Posterior vena cava (tissue), 2 donors: ENCODE measurements at regions not wholly inside any gene's neighbourhood (a gene's known extent, or its start where the extent isn't known, plus 50 kb on each side); places are given as distances from the start of the nearest gene placed in this dataset.
"Not testable (repeated sequence)": the region's sequence is repeated elsewhere in the genome, so short reads cannot be mapped to it uniquely, and the experiment has no call there.

ENCODE experiments used
- DNase-seq: peaks from one replicate; pipeline ENCODE4 v3.0.0-alpha.2; 2020; ENCODE audit warnings: low spot score
- intact Hi-C, 2 donors: fragments of 100-400 bp; cut with DNase I; formaldehyde crosslinking; loops; one replicate each; pipeline versions ENCODE4 v1.14.1 to v1.14.2; 2022 to 2023
- donor health status: DM: yes; HTN: yes; CAD: no.
- donor health status: DM: yes; HTN: yes; CAD: no.

DNA sequence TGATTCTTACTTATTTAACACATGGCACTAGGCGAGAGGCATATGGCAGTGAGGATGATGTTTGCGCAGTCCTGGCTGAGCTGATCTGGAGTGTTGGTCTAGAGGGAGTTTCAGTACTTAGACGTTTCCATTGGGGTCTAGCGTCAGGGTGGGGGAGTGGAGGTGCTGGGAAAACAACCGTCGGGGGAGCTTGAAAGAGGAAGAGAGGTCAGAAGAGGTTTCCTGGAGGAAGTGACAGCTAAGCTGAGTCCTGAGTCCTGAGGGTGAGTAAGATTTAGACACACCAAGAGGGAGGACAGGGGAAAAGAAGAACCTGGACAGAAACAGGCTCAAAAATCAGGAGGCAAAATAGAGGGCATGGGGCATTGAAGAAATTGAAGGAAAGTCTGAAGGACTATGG, 81.4 kb downstream of the ALOX5AP start:
- DNase-seq, result no peak

DNA sequence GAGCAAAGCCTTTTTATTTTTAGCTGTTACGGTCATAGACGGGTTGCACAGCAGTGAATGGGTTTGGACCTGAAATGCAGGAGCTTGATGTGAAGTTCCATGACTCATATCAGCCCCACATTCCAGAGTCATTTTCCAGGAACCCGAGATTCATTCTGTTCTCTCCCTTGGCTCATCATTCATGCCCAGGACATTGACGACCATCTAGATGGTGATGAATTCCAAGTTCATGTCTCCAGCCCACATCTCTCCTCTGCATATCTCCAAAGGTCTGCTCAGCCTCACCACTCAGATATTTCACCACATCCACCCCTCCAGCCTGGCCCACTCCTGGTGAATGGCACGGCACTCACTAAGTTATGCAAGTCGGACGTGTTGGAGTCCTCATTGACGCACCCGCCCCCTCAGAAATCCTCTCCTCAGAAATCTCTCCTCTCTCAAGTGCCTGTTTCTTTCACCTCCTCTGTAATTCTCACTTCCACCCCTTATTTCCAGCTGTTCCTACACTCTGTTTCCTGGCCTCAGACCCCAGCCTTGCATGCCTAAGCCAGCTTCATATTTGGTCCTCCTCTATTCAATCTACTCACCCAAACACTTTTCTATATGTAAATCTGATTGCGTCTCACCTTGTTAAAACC, 83.1 kb downstream of the ALOX5AP start:
- intact Hi-C loops, result loop anchor here in 1 of 2 donors (10.0 kb wide), 1 partner anchor 46 kb away; no protein-coding TSS in a partner anchor
- peak; percentile 91 for DNase-seq

More for the DNA sequence above, 81.4 kb downstream of the ALOX5AP start:
- intact Hi-C loops, result loop anchor here in 1 of 2 donors (10.0 kb wide), 1 partner anchor 48 kb away; no protein-coding TSS in a partner anchor

DNA sequence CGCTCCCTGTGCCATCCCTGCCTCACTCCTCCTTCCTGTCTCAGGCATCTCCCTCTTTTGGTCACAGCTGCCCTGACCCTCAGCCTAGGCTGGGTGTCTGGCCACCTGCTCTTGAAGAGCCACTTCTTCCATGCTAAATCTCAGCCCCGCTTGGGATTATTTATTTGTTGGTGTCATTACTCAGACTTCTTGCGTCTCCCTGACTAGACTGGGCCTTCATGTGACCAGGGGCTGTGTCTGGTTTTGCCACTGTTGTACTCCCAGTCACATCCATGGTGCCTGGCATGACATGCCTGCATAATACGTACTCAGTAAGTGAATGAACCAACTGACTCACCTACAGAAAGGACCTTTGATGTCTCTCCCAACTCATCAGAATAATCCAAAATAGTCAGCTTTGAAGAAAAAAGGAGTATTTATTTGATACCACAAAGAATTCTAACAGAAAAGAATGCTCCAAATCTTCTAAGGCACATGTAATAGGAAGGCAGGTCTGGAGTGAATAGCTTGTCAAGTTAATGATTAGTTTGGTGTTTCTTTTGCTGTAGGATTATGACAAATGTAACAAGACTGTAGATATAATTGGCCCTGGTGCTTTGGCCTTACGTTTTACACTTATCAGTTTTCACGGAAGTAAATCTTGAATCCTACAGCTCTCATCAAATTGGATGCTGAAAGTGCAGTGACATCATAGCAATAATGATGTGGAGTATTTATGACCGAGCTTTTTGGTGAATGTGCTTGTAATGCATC, 84.0 kb downstream of the ALOX5AP start:
- intact Hi-C loops, result loop anchor here in 1 of 2 donors (10.0 kb wide), 1 partner anchor 45 kb away; no protein-coding TSS in a partner anchor
- no peak for DNase-seq

DNA sequence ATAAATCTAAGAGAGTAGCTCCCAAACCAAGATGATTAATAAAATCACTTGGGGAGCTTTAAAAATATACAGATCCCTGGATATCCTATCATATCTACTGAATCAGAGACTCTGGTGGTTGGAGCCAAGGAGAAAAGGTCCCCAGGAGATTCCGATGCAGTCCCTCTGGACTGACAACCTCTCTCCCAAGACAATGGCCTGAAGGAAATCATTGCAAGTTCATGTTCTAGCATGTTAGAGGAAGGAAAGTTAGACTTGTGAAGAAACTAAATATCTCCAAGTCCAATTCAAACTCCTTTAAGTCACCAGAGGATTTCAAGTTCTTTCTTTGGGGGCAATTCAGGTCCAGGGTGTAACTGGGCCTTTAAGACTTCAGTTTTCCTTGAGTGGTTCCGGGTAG, 84.7 kb upstream of the MEDAG start:
- intact Hi-C loops, result no loop called here
- no peak for DNase-seq

DNA sequence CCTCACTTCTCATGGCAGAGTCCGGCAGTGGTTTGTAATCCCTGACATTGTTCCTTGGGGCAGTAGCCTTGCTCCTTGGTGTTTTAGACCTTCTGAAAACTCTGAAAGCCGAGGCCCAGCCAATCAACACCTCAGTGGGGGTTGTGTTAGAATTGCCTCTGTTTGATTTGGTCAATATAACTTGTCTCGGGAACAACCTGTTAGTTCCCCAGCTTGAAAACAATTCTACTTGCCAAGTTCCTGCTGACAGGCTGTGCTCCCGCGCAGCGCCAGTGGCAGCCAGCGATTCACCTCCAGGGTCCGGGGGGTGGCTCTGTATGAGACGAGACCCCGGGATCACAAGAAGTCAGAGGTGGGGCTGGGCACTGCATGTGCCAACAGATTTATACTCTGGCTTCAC, 81.4 kb upstream of the MEDAG start:
- intact Hi-C loops, result no loop called here
- no peak for DNase-seq

DNA sequence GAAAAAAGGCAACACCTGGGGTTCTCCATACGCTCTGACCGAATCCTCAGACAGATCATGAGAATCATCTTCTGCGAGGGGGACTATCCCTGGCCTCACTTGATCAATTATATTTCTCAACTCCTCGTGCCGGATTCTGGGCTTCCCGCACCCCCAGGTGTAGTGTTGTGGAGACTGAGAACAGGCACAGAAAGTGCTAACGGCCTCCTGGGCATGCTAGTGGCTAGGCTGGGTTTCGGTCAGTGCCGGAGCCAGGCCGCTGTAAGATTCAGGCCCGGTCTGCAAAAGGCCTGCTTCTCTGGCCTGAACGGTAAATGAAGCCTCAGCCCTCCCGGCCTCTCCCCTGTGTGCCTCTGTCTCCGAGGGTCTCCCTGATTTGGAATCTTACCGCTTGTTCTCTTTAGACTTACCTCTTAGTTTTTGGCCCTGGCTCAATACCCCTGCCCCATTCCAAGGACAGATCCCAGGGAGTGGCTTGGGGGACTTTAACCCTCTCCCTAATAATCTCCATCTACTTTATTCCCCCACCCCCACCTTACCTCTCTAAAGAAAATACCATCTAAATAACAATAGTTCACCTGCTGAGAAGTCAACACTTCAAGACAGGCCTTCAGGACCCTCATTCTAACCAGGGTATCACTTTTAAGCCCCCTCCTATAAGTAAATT, 79.0 kb upstream of the MEDAG start:
- DNase-seq, result no peak
- intact Hi-C loops, result no loop called here

DNA sequence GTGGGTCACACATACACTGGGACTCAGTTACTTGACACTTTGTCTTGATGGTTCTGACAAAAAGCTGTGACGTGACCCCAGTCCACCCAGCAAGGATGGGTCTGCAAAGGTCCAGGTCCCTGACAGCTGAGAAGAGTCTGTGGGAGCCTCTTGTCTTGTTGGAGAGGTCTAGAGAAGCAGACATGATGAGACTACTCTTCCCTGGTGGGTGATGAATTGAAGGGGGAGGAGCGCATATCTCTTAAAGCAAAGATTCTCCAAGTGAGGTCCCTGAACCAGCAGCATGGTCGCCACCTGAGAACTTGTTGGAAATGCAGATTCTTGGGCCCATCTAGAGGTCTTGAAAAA, 78.5 kb upstream of the MEDAG start:
- DNase-seq, result no peak
- intact Hi-C loops, result no loop called here

DNA sequence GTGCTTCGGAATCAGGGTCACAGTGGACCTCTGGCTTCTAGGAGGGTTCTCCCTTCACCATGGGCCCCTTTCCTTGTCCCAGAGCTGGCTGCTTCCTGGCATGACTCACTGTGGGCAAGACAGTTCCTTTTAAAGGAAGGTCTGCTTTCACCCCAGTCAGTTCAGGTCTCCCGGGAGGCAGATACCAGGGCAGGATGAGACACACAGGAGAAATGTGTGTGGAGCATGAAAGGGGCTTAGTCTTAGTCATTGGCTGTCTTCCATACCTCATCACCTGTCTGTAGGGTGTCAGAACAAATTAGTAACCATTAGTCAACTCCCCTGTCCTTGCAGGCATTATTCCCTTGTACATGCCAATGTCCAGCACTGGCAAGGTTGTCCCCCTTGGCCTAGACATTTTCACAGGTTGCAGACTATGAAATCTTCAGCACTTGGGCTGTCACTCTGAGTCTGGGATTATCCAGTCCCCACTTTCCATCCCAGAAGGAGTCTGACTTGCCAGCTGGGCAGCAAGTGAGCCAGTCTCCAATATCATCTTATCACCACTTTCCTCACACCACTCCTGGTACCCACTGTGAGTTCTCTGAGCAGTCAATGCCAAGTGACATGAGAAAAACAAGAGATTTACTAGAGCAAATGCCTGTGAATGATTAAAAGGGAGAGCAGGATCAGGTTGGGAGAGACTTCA, 76.8 kb upstream of the MEDAG start:
- intact Hi-C loops, result no loop called here

DNA sequence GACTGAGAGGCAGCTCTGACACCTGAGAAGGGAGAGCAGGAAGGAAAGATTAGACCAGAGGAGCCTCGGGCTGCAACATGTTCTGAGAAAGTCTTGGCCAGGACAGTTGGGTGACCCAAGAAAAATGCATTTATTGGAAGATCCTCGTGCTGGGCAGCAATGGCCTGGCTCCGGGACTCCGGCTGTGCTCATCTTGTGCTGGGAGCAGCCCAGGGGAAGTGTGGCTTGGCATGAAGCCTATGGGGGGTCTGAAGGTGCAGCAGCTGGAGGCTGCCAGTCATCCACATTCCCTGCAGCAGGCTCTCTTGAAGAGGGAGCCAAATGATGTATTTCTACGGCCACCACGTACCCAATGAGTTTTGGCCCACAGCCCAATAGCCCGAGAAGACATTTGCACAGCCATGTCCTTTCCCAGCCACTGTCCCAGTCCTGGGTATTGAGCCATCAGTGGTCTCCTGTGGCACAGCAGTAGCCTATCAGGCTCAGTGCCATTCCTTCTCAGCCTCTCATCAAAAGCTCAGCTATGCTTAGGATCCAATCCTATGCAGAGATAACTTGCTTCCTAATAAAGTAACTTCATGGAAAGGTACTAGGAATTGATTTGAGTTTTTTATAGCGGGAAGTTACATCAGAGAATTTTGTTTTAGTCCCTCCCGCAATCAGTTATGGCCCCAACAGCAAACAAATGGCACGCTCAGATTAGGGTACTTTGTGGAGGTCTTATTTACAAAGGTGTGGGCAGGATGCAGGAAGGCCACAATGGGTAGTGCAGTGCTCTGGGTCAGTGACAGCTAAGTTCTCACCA, 76.0 kb upstream of the MEDAG start:
- intact Hi-C loops, result no loop called here
- no peak for DNase-seq

More for the DNA sequence above, 76.8 kb upstream of the MEDAG start:
- DNase-seq, result no peak

DNA sequence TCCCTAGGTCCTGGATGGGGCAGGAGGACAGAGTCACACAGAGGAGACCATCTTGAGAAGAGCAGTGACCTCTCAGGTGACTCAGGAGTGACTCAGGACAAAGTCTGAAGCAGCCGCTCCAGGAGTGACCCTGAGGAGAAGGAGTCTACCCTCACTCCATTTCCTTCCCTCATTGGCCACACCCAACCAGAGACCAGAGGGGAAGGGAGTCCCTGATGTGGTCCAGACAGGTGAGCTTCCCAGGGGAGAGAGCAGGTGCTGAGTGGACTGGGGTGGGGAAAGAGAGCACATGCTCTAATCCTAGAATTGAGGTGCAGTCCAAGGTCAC, 75.5 kb upstream of the MEDAG start:
- intact Hi-C loops, result no loop called here
- no peak for DNase-seq

DNA sequence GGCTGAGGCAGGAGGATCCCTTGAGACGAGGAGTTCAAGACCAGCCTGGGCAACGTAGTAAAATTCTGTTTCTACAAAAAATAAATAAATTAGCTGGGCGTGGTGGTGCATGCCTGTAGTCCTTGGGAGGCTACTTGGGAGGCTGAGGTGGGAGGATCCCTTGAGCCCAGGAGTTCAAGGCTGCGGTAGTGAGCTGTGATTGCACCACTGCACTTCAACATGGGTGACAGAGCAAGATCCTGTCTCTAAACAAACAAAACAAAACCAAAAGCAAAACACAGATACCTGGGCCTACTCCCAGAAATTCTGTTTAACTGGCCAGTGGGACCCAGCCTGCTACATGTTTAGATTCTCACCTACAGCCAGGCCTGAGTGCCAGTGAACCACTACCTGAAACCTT, 74.6 kb upstream of the MEDAG start:
- no peak for DNase-seq
- intact Hi-C loops, result no loop called here

DNA sequence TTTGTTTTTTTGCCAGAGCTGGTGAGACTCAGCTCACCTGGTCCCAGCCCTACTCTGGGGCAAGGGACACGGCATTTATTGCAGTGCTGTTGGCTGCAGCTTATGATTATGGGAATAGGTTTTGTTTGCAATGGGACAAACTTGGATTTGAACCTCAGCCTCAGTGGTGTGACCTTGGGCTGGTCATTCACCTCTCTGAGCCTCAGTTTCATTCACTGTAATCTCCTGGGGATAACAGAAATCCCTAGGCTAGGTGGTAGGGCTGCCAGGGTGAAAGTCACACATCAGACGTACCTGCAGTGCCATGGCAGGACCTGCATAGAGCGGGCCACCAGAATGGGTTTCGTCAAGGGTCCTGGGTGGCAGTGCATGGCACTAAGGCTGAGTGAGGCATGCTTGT, 73.7 kb upstream of the MEDAG start:
- DNase-seq, result no peak
- intact Hi-C loops, result no loop called here

DNA sequence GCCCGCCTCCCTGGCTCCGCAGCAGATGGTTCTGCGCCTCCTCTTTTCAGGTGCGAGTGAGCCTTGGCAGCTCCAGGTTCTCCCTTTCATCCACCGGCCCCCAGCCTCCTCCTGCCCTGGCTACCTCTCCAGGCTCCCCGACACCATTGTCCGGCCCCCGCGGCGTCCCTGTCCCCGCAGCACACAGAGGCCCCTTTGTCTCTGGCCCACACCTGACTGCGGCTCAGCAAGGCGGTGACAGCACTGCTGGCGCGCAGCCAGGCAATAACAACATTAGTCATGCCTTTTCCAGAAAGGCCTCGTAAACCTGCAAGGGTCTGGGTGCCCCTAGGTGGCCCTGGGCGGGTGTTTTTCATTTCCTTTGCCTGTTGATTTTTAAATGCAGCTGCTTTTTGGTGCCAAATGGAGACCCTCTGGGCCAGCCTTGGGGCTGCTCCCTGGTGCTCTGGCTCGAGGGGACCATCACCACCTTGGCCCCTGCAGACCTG, 73.2 kb upstream of the MEDAG start:
- no peak for DNase-seq
- intact Hi-C loops, result no loop called here

DNA sequence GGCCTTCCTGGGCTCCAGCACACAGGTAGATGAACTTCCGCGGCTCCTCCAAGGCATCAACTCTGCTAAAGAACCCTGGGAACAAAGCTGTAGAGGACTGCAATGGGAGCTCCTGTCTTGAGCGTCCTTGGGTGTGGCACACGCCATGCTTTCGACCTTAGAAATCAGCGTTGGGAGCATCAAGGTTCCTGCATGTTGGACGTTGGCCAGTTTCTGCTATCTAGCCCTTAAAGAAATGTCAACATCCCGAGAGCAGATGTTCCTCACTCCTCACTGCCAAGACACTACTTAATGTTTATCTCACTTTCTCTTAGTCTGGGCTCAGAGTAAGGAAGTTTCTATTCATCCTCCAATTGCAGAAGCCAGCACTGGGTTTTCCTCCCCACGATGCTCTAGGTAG, 70.6 kb upstream of the MEDAG start:
- no peak for DNase-seq
- intact Hi-C loops, result no loop called here

DNA sequence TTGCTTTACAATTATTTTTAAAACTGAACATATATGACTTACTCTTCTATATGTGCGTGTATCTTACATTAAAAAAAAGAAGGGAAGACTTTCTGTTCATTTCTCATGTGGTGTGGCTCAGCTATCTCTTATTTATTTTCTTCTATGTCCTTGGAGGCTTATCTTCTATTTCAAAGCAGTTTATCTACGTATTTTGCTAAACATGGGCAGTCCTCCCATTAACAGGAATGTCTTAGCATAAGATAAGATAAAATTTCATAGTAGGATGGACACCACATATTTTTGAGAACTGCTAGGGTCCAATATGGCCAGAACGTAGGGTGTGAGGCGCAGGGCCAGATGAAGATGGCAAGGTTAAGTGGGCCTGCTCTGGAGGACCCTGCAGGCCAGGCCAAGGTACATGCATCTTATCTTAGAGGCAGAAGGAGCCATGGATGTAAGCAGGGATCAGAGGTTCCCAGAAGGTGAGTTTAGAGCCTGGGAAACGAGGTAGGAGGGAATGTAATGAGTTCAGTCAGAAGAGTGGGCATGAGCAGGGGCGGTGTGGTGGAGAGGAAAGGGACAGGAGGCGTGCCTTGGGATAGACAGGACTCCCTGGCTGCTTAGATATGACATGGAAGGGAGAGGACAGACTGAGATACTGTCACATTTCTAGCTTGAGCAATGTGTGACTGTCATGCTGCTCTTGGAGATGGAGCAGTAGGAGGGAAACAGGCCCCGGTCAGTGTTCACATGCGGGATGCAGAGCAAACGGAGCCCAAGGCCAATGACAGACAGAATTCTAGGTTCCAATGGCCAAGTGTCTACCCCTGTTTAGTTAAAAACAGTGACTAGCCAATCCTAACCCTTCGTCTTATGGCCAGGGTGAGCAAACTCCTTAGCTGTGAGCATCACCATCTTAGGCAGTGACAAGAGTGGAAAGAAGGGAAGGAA, 68.6 kb upstream of the MEDAG start:
- intact Hi-C loops, result no loop called here

DNA sequence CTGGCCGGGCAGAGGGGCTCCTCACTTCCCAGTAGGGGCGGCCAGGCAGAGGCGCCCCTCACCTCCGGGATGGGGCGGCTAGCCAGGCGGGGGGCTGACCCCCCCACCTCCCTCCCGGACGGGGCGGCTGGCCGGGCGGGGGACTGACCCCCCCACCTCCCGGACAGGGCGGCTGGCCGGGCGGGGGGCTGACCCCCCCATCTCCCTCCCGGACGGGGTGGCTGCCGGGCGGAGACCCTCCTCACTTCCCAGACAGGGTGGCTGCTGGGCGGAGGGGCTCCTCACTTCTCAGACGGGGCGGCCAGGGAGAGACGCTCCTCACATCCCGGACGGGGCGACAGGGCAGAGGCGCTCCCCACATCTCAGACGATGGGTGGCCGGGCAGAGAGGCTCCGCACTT, 66.4 kb upstream of the MEDAG start:
- DNase-seq, intact Hi-C loops: not testable (repeated sequence)

More for the DNA sequence above, 68.6 kb upstream of the MEDAG start:
- DNase-seq, result no peak

DNA sequence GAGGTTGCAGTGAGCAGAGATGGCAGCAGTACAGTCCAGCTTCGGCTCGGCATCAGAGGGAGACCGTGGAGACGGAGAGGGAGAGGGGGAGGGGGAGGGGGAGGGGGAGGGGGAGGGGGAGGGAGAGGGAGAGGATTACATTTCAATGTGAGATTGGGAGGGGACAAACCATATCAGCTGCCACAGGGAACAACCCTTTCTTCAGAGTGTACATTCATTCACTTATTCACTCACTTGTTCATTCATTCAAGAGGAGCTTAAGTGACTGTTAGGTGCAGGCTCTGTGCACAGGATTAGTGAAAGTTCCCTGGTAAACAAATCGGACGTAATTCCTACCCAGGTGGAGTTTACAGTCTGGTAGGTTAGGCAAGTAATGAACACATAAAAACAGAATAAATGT, 65.6 kb upstream of the MEDAG start:
- no peak for DNase-seq
- intact Hi-C loops, result no loop called here

DNA sequence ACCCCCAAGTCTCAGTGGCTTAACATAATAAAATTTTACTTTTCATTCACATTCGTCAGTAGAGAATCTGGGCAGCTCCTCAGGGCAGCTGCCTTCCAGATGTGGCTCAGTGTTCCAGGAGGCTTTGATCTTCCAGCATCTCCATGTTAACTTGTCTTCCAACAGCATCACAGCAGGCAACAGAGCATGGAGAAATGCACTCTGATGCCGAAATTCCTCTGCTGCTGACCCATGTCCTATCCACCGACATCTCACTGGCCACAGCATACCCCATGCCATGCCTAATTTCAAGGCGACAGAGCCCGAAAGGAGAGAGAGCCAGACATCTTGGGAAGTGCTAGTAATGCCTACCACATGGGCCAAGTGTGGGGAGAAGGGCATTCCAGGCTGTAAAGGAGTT, 64.9 kb upstream of the MEDAG start:
- intact Hi-C loops, result no loop called here
- DNase-seq, result no peak
